Smooth muscle cell (in vitro differentiated cells): ENCODE measurements at regions not wholly inside any gene's neighbourhood (a gene's known extent, or its start where the extent isn't known, plus 50 kb on each side); places are given as distances from the start of the nearest gene placed in this dataset.

ENCODE experiments used
- DNase-seq: peaks from one replicate; lab custom pipeline; 2025; ENCODE audit not compliant: unreplicated experiment; lab: John Stamatoyannopoulos, UW
- H2AFZ ChIP-seq: fragments of 200-600 bp; sonication (generic); 2 replicates; pipeline ENCODE4 v1.6.0; 2016; ENCODE audit warnings: antibody characterized with exemption, low read depth, mild to moderate bottlenecking
- H3F3A ChIP-seq: fragments of 200-600 bp; sonication (generic); 2 replicates; pipeline ENCODE4 v1.6.0; 2017; ENCODE audit warnings: antibody characterized with exemption, low read depth
- H3K27ac ChIP-seq: fragments of 200-600 bp; sonication (generic); 2 replicates; pipeline ENCODE4 v1.5.1; 2016; ENCODE audit warnings: low read depth, mild to moderate bottlenecking
- H3K27me3 ChIP-seq: fragments of 200-600 bp; sonication (generic); 2 replicates; pipeline ENCODE4 v1.6.1; 2016; ENCODE audit warnings: low read depth, mild to moderate bottlenecking
- H3K36me3 ChIP-seq: fragments of 200-600 bp; sonication (generic); 2 replicates; pipeline ENCODE4 v1.5.1; 2016; ENCODE audit warnings: low read depth
- H3K4me1 ChIP-seq: fragments of 200-600 bp; sonication (generic); 2 replicates; pipeline ENCODE4 v1.5.1; 2016; ENCODE audit warnings: low read depth
- H3K4me2 ChIP-seq: fragments of 200-600 bp; sonication (generic); 2 replicates; pipeline ENCODE4 v1.6.0; 2016; ENCODE audit warnings: mild to moderate bottlenecking
- H3K4me3 ChIP-seq: fragments of 200-600 bp; sonication (generic); 2 replicates; pipeline ENCODE4 v1.5.1; 2016; ENCODE audit warnings: mild to moderate bottlenecking
- H3K79me2 ChIP-seq: fragments of 200-600 bp; sonication (generic); 2 replicates; pipeline ENCODE4 v1.6.0; 2016; ENCODE audit warnings: low read depth, mild to moderate bottlenecking
- H3K9ac ChIP-seq: fragments of 200-600 bp; sonication (generic); 2 replicates; pipeline ENCODE4 v1.6.0; 2016; ENCODE audit warnings: low read depth
- H3K9me3 ChIP-seq: fragments of 200-600 bp; sonication (generic); replicated peaks from 2 replicates; pipeline ENCODE4 v1.5.1; 2016; ENCODE audit warnings: low read depth
- H4K20me1 ChIP-seq: fragments of 200-600 bp; sonication (generic); 2 replicates; pipeline ENCODE4 v1.6.0; 2016; ENCODE audit warnings: low read depth
- WGBS: methylation state at CpG from one replicate; pipeline ENCODE4 v1.1.7; 2016; ENCODE audit warnings: low lambda C conversion rate; 5-methylcytosine and 5-hydroxymethylcytosine counted together
- TF ChIP-seq, protein P1 (sequence below): fragments of 200-600 bp; sonication (generic); IDR thresholded peaks from 2 replicates; pipeline ENCODE4 v1.5.1; 2017; ENCODE audit warnings: borderline replicate concordance, mild to moderate bottlenecking, antibody characterized with exemption; ENCODE audit not compliant: insufficient read depth, poor library complexity, severe bottlenecking

DNA sequence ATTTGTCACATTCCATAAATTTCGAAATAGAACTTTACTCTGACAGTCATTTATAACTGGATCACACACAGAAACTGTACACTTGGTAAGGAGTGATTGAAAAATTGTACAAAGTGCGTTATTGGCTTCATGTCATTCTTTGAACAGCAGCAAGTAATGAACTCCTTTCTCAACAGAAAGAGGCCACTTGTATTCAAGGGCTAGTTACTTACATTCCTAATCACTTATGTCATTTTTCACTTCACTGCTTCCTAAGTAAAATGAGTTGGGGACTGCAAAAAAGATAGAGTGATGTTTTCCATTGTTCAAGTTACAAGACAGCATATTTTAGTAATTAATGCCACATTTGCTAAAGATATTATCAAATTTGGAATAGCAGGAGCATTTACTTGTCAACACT, 893.2 kb downstream of the DTWD2 start:
- H3K4me2 ChIP-seq = no peak overlapping the region
- H4K20me1 ChIP-seq = no peaks in the 10 kb centered on the region
- no peaks in the 10 kb centered on the region for H3K9me3 ChIP-seq
- H3K4me3 ChIP-seq = no peak overlapping the region
- no peaks in the 10 kb centered on the region for H3K79me2 ChIP-seq
- no peaks in the 10 kb centered on the region for H3K4me1 ChIP-seq
- no peak overlapping the region for H3K9ac ChIP-seq
- TF ChIP-seq, protein P1, sequence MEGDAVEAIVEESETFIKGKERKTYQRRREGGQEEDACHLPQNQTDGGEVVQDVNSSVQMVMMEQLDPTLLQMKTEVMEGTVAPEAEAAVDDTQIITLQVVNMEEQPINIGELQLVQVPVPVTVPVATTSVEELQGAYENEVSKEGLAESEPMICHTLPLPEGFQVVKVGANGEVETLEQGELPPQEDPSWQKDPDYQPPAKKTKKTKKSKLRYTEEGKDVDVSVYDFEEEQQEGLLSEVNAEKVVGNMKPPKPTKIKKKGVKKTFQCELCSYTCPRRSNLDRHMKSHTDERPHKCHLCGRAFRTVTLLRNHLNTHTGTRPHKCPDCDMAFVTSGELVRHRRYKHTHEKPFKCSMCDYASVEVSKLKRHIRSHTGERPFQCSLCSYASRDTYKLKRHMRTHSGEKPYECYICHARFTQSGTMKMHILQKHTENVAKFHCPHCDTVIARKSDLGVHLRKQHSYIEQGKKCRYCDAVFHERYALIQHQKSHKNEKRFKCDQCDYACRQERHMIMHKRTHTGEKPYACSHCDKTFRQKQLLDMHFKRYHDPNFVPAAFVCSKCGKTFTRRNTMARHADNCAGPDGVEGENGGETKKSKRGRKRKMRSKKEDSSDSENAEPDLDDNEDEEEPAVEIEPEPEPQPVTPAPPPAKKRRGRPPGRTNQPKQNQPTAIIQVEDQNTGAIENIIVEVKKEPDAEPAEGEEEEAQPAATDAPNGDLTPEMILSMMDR = no peak
- H3K27ac ChIP-seq = no peak overlapping the region
- no peak overlapping the region for H2AFZ ChIP-seq
- no peaks in the 10 kb centered on the region for H3F3A ChIP-seq
- no peaks in the 10 kb centered on the region for H3K27me3 ChIP-seq
- no peak for DNase-seq
- 54% methylated on average over 2 of the region's 2 CpGs for WGBS
- no peaks in the 10 kb centered on the region for H3K36me3 ChIP-seq

DNA sequence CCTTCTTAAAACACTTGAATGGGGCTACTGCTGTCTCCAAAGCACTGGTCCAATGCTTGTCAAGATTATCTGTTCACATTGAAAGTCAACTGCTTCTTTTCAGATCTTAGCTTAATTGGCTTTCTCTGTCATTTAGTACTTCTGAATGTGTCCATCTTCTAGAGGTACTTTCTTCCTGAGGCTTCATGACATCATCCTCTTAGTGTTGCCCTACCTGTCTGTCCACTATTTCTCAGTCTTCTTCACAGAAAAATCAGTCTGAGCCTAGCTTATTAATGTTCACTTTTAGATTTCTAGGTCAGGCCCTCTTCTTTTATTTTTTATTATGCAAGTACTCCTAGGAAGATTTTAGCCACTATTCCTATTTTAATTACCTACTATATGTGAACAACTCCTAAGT, 899.9 kb downstream of the DTWD2 start:
- Histone ChIP-seq H3K9ac (no peak overlapping the region), H3K9me3 (no peaks in the 10 kb centered on the region), H3K27me3 (no peaks in the 10 kb centered on the region), H3K36me3 (no peaks in the 10 kb centered on the region), H3F3A (no peaks in the 10 kb centered on the region), H3K4me2 (no peak overlapping the region), H3K4me1 (no peaks in the 10 kb centered on the region), H4K20me1 (no peaks in the 10 kb centered on the region), H3K27ac (no peak overlapping the region), H3K79me2 (no peaks in the 10 kb centered on the region), H3K4me3 (no peak overlapping the region), H2AFZ (no peak overlapping the region)
- no peak for DNase-seq
- TF ChIP-seq, protein P1 = no peak

DNA sequence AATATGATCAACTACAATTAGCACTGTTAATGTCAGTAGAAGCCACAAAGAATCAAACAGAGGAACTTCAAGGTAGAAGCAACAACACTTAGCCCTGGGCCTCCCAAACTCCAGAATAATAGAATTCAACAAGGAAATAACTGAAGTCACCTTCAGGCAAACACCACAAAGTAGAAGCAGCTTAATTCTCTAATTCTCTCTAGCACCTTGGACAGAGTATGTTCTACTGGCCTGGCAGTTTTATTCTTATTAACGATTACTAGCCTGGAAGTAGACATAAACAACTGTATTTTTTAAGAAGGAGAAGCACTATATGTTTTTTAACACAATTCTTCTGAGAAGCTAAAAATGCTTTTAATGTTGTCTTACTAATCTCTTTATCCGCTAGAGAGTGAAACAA, 911.9 kb downstream of the DTWD2 start:
- Histone ChIP-seq H4K20me1 (no peaks in the 10 kb centered on the region), H3K9me3 (no peaks in the 10 kb centered on the region), H3K27ac (no peak overlapping the region), H3K4me1 (no peaks in the 10 kb centered on the region), H3K27me3 (no peaks in the 10 kb centered on the region), H3K79me2 (no peaks in the 10 kb centered on the region), H3K4me3 (no peak overlapping the region), H2AFZ (no peak overlapping the region), H3K9ac (no peak overlapping the region), H3F3A (no peaks in the 10 kb centered on the region), H3K36me3 (no peaks in the 10 kb centered on the region), H3K4me2 (no peak overlapping the region)
- no peak for DNase-seq
- WGBS = 87% methylated on average over 2 of the region's 2 CpGs
- TF ChIP-seq, protein P1 = no peak

DNA sequence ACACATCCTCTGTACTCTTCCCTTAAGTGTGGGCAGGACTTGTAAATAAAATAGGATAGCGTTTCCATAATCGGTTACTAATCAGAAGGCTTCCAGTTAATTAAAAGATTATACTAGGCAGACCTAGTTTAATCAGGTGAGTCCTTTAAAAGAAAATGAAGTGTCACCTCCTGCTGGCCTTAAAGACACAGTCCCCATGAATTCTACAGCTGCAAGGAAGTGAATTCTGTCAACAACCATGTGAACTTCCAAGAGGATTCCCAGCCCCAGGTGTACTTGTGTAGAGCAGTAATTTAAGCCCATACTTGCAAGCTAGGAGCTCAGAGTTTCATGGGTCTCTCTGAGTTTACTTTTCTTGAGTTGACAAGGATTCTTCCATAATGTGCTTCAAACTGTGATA, 918.3 kb downstream of the DTWD2 start:
- Histone ChIP-seq H3K79me2 (no peaks in the 10 kb centered on the region), H3K4me3 (no peak overlapping the region), H3K27me3 (no peaks in the 10 kb centered on the region), H3K9me3 (no peaks in the 10 kb centered on the region), H3K27ac (no peak overlapping the region), H3K4me2 (no peak overlapping the region), H4K20me1 (no peaks in the 10 kb centered on the region), H3K36me3 (no peaks in the 10 kb centered on the region), H3K9ac (no peak overlapping the region), H3F3A (no peaks in the 10 kb centered on the region), H3K4me1 (no peaks in the 10 kb centered on the region), H2AFZ (no peak overlapping the region)
- DNase-seq = no peak
- TF ChIP-seq, protein P1 = no peak
- 91% methylated on average over 2 of the region's 2 CpGs for WGBS
